Stomach (tissue), 4 donors: ENCODE measurements at regions not wholly inside any gene's neighbourhood (a gene's known extent, or its start where the extent isn't known, plus 50 kb on each side); places are given as distances from the start of the nearest gene placed in this dataset.

Experiments used
- CTCF ChIP-seq, 7 experiments: fragments of 450-650 bp in 4 of 7; fragments of 200-600 bp in 3 of 7; sonication (generic) in 3 of 7; IDR thresholded peaks; one replicate each; pipeline ENCODE4 v1.5.1; 2016 to 2019; ENCODE audit warnings: antibody characterized with exemption in 7 of 7, control low read depth in 2 of 7, mild to moderate bottlenecking in 1 of 7
- EP300 ChIP-seq: sonication (generic); formaldehyde crosslinking; IDR thresholded peaks from one replicate; pipeline ENCODE4 v1.6.1; 2017; ENCODE audit warnings: antibody characterized with exemption

- no peak for TF ChIP-seq CTCF (IDR thresholded peaks at IDR 0.05)
- TF ChIP-seq EP300: no peak
These were observed 771.0 kb upstream of the CDH2 start for GRCh38 chr18:28947900-28948299.
